Liver (tissue), 8 donors: ENCODE measurements at regions not wholly inside any gene's neighbourhood (a gene's known extent, or its start where the extent isn't known, plus 50 kb on each side); places are given as distances from the start of the nearest gene placed in this dataset.

Source experiments
- DNase-seq: peaks from one replicate; pipeline ENCODE4 v3.0.0-alpha.2; 2017; ENCODE audit warnings: low spot score
- H3K27ac ChIP-seq, 2 donors: one replicate each; pipeline ENCODE4 v1.7.0; 2013; ENCODE audit warnings: inconsistent platforms in 2 of 2, low read length in 2 of 2, control low read depth in 1 of 2, low read depth in 1 of 2, mild to moderate bottlenecking in 1 of 2
- H3K27me3 ChIP-seq, 4 donors: one replicate each; pipeline versions ENCODE4 v1.6.1 to v1.7.0; 2013; ENCODE audit warnings: low read length in 3 of 4, inconsistent platforms in 1 of 4, mild to moderate bottlenecking in 1 of 4, moderate library complexity in 1 of 4; ENCODE audit not compliant: control insufficient read depth in 4 of 4, insufficient read depth in 4 of 4
- H3K36me3 ChIP-seq, 4 donors: one replicate each; pipeline versions ENCODE4 v1.6.1 to v1.7.0; 2013; ENCODE audit warnings: low read length in 3 of 4, mild to moderate bottlenecking in 3 of 4, low read depth in 1 of 4, moderate library complexity in 1 of 4; ENCODE audit not compliant: control insufficient read depth in 4 of 4, insufficient read depth in 3 of 4
- H3K4me1 ChIP-seq, 4 donors: one replicate each; pipeline versions ENCODE4 v1.6.1 to v1.7.0; 2013; ENCODE audit warnings: low read length in 3 of 4, mild to moderate bottlenecking in 3 of 4, moderate library complexity in 1 of 4; ENCODE audit not compliant: control insufficient read depth in 4 of 4, insufficient read depth in 4 of 4
- H3K4me3 ChIP-seq, 3 donors: one replicate each; pipeline versions ENCODE4 v1.6.1 to v1.7.0; 2013; ENCODE audit warnings: low read length in 3 of 3, control low read depth in 1 of 3, low read depth in 1 of 3, mild to moderate bottlenecking in 1 of 3
- H3K9ac ChIP-seq, 2 donors: one replicate each; pipeline ENCODE4 v1.7.0; 2013; ENCODE audit warnings: low read length in 2 of 2, mild to moderate bottlenecking in 2 of 2, moderate library complexity in 2 of 2, control low read depth in 1 of 2, low read depth in 1 of 2
- H3K9me3 ChIP-seq, 4 donors: one replicate each; pipeline versions ENCODE4 v1.6.1 to v1.7.0; 2013; ENCODE audit warnings: low read length in 3 of 4; ENCODE audit not compliant: control insufficient read depth in 4 of 4
- EGR1 ChIP-seq, 2 donors: IDR thresholded peaks; 2 replicates each; pipeline ENCODE4 v1.6.1; 2016 to 2018; ENCODE audit warnings: antibody characterized with exemption in 2 of 2, low read depth in 2 of 2
- FOXA1 ChIP-seq: IDR thresholded peaks from 2 replicates; pipeline ENCODE4 v1.6.1; 2016; ENCODE audit warnings: antibody characterized with exemption
- FOXA2 ChIP-seq: IDR thresholded peaks from 2 replicates; pipeline ENCODE4 v1.6.1; 2016; ENCODE audit warnings: antibody characterized with exemption
- GABPA ChIP-seq, 2 donors: IDR thresholded peaks in 1 of 2; conservative IDR thresholded peaks in 1 of 2; 2 replicates each; pipeline ENCODE4 v1.6.1; 2016; ENCODE audit warnings: antibody characterized with exemption in 2 of 2, mild to moderate bottlenecking in 1 of 2, moderate library complexity in 1 of 2
- HNF4A ChIP-seq, 2 donors: conservative IDR thresholded peaks; 2 replicates each; pipeline ENCODE4 v1.6.1; 2016; ENCODE audit warnings: antibody characterized with exemption in 2 of 2, mild to moderate bottlenecking in 2 of 2
- HNF4G ChIP-seq: IDR thresholded peaks from 2 replicates; pipeline ENCODE4 v1.6.1; 2016; ENCODE audit warnings: antibody characterized with exemption
- JUND ChIP-seq, 2 donors: IDR thresholded peaks; 2 replicates each; pipeline ENCODE4 v1.6.1; 2016; ENCODE audit warnings: antibody characterized with exemption in 2 of 2
- NR2F2 ChIP-seq: IDR thresholded peaks from 2 replicates; pipeline ENCODE4 v1.6.1; 2016; ENCODE audit warnings: antibody characterized with exemption
- RAD21 ChIP-seq, 2 donors: IDR thresholded peaks; 2 replicates each; pipeline ENCODE4 v1.6.1; 2016; ENCODE audit warnings: antibody characterized with exemption in 2 of 2, mild to moderate bottlenecking in 2 of 2
- RXRA ChIP-seq, 2 donors: IDR thresholded peaks; 2 replicates each; pipeline ENCODE4 v1.6.1; 2017 to 2018; ENCODE audit warnings: antibody characterized with exemption in 2 of 2, mild to moderate bottlenecking in 1 of 2
- SP1 ChIP-seq: IDR thresholded peaks from 2 replicates; pipeline ENCODE4 v1.6.1; 2018; ENCODE audit warnings: antibody characterized with exemption, mild to moderate bottlenecking
- TAF1 ChIP-seq: conservative IDR thresholded peaks from 2 replicates; pipeline ENCODE4 v1.6.1; 2016; ENCODE audit warnings: antibody characterized with exemption, mild to moderate bottlenecking
- YY1 ChIP-seq: IDR thresholded peaks from 2 replicates; pipeline ENCODE4 v1.6.1; 2016; ENCODE audit warnings: antibody characterized with exemption, mild to moderate bottlenecking
- ZBTB33 ChIP-seq: IDR thresholded peaks from 2 replicates; pipeline ENCODE4 v1.6.1; 2016; ENCODE audit warnings: antibody characterized with exemption
- WGBS: extraction: QIAGEN DNeasy Blood & Tissue Kit; methylation state at CpG from one replicate; pipeline ENCODE4 v1.1.7; 2013; 5-methylcytosine and 5-hydroxymethylcytosine counted together
- TF ChIP-seq, protein P1 (sequence below): IDR thresholded peaks from 2 replicates; pipeline ENCODE4 v1.6.1; 2016; ENCODE audit warnings: antibody characterized with exemption
- TF ChIP-seq, protein P2 (sequence below): fragments of 150-350 bp; IDR thresholded peaks from 2 replicates; pipeline ENCODE4 v1.5.1; 2017; ENCODE audit warnings: improper control_type of control experiment, low read depth, low read length; ENCODE audit not compliant: missing input control
- TF ChIP-seq, protein P3 (sequence below): IDR thresholded peaks from 2 replicates; pipeline ENCODE4 v1.6.1; 2016; ENCODE audit warnings: antibody characterized with exemption, mild to moderate bottlenecking
- donor health status: healthy.
- donor health status: healthy.
- donor health status: healthy.
- donor health status: healthy.
- donor health status: healthy.

DNA sequence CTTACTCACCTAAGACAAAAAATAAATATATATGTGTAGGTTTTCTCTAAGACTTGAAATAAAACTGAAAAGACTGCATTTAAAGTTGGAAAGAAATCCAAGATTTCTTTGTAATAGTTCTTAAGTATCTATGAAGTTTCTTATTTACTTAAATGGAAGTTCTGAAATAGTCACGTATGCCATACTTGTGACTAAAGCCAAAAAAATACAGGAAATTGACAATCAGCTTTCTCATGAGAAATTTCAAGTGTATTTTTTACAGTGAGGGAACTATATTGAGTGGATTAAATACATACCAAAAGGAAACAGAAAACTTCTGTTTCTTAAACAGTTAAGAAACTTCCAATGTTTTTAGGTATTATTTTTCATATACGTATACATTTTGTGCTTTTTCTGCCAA, 188.1 kb downstream of the DPY19L2 start:
- no peak overlapping the region for H3K4me3 ChIP-seq
- no peaks in the 10 kb centered on the region for H3K9me3 ChIP-seq
- TF ChIP-seq YY1 (no peak), EGR1 (IDR thresholded peaks at IDR 0.05; ENCODE audit: low read depth in 2 of 2) (no peak), TAF1 (no peak), RAD21 (IDR thresholded peaks at IDR 0.05) (no peak), RXRA (IDR thresholded peaks at IDR 0.05) (no peak), FOXA2 (no peak), FOXA1 (no peak), SP1 (no peak), GABPA (IDR thresholded peaks at IDR 0.05 in 1 of 2, conservative IDR thresholded peaks at IDR 0.05 in 1 of 2) (no peak), JUND (IDR thresholded peaks at IDR 0.05) (no peak), ZBTB33 (no peak), NR2F2 (no peak), HNF4G (no peak), HNF4A (conservative IDR thresholded peaks at IDR 0.05) (no peak)
- TF ChIP-seq, protein P1, sequence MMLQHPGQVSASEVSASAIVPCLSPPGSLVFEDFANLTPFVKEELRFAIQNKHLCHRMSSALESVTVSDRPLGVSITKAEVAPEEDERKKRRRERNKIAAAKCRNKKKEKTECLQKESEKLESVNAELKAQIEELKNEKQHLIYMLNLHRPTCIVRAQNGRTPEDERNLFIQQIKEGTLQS: no peak
- TF ChIP-seq, protein P2, sequence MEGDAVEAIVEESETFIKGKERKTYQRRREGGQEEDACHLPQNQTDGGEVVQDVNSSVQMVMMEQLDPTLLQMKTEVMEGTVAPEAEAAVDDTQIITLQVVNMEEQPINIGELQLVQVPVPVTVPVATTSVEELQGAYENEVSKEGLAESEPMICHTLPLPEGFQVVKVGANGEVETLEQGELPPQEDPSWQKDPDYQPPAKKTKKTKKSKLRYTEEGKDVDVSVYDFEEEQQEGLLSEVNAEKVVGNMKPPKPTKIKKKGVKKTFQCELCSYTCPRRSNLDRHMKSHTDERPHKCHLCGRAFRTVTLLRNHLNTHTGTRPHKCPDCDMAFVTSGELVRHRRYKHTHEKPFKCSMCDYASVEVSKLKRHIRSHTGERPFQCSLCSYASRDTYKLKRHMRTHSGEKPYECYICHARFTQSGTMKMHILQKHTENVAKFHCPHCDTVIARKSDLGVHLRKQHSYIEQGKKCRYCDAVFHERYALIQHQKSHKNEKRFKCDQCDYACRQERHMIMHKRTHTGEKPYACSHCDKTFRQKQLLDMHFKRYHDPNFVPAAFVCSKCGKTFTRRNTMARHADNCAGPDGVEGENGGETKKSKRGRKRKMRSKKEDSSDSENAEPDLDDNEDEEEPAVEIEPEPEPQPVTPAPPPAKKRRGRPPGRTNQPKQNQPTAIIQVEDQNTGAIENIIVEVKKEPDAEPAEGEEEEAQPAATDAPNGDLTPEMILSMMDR: no peak
- TF ChIP-seq, protein P3, sequence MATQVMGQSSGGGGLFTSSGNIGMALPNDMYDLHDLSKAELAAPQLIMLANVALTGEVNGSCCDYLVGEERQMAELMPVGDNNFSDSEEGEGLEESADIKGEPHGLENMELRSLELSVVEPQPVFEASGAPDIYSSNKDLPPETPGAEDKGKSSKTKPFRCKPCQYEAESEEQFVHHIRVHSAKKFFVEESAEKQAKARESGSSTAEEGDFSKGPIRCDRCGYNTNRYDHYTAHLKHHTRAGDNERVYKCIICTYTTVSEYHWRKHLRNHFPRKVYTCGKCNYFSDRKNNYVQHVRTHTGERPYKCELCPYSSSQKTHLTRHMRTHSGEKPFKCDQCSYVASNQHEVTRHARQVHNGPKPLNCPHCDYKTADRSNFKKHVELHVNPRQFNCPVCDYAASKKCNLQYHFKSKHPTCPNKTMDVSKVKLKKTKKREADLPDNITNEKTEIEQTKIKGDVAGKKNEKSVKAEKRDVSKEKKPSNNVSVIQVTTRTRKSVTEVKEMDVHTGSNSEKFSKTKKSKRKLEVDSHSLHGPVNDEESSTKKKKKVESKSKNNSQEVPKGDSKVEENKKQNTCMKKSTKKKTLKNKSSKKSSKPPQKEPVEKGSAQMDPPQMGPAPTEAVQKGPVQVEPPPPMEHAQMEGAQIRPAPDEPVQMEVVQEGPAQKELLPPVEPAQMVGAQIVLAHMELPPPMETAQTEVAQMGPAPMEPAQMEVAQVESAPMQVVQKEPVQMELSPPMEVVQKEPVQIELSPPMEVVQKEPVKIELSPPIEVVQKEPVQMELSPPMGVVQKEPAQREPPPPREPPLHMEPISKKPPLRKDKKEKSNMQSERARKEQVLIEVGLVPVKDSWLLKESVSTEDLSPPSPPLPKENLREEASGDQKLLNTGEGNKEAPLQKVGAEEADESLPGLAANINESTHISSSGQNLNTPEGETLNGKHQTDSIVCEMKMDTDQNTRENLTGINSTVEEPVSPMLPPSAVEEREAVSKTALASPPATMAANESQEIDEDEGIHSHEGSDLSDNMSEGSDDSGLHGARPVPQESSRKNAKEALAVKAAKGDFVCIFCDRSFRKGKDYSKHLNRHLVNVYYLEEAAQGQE: no peak
- no peaks in the 10 kb centered on the region for H3K36me3 ChIP-seq
- 67% methylated on average over 2 of the region's 2 CpGs for WGBS
- no peak overlapping the region for H3K9ac ChIP-seq
- H3K27me3 ChIP-seq: no peaks in the 10 kb centered on the region
- DNase-seq: no peak
- H3K27ac ChIP-seq: no peak overlapping the region
- no peaks in the 10 kb centered on the region for H3K4me1 ChIP-seq

DNA sequence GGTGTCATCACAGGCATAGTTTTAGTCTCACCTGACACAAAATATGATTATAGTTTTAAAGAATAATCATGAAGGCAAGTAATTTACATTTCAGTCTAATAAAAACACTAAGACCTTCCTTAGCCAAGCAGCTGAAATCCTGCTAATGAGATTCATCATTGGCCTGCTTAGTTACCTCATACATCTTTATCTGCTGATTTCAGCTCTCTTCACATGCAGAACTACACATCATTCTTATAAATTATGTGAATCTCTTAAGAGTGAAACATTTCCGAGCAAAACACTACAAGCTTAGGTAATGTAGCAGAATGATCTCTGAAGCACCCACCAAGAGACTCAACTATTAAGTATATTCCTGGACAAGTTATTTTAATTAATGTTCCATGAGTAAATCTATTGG, 198.1 kb downstream of the DPY19L2 start:
- Histone ChIP-seq H3K9ac (no peak overlapping the region), H3K27ac (no peak overlapping the region), H3K9me3 (no peaks in the 10 kb centered on the region), H3K4me3 (no peak overlapping the region), H3K36me3 (no peaks in the 10 kb centered on the region), H3K4me1 (no peaks in the 10 kb centered on the region), H3K27me3 (peaks cover 0 to 3% (median 0%) of the 10 kb centered on the region in 4 donors)
- 90% methylated on average over 1 of the region's 1 CpG for WGBS
- no peak for DNase-seq
- TF ChIP-seq, protein P3: no peak
- TF ChIP-seq TAF1 (no peak), FOXA1 (no peak), NR2F2 (no peak), SP1 (no peak), HNF4G (no peak), YY1 (no peak), EGR1 (IDR thresholded peaks at IDR 0.05; ENCODE audit: low read depth in 2 of 2) (no peak)
- TF ChIP-seq, protein P2: no peak
